HT1080 (cell line): ENCODE measurements at regions not wholly inside any gene's neighbourhood (a gene's known extent, or its start where the extent isn't known, plus 50 kb on each side); places are given as distances from the start of the nearest gene placed in this dataset.

Source experiments
- DNase-seq: peaks from one replicate; pipeline ENCODE4 v3.0.0-alpha.2; 2015; ENCODE audit warnings: low read depth

DNA sequence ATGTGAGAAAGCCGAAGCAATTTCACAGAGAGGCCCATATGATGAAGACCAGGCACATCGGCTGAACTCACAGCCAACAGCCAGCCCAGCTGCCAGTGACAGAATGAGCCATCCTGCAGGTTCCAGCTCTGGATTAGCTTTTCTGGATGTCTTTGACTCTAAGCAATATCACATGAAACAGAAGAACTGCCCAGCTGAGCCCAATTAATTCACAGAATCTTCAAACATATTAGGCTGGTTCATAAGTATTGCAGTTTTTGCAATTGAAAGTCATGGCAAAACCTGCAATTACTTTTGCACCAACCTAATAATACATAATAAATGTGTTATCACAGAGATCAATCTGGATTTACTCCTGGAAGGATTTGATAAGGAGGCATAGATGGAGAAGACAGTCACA is 299.9 kb downstream of the RAB28 start:
- DNase-seq = no peak

DNA sequence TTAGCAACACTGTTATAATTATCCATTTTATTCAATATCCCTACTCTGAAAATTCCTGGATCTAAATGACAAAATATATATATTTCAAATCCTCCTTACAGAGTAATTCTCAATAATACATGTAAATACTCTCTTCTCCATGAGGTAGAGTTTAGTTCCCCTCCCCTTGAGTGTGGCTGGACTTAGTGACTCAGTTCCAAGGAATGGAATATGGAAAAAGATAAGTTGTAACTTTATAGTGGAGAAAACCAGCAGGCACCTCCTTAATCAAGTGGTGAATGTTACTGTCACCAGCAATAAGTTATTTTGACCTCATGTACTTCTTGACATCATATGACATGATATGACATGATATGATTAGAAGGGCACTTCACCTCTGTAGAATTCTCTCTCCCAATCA is 302.0 kb downstream of the RAB28 start:
- DNase-seq = peak; percentile 27

DNA sequence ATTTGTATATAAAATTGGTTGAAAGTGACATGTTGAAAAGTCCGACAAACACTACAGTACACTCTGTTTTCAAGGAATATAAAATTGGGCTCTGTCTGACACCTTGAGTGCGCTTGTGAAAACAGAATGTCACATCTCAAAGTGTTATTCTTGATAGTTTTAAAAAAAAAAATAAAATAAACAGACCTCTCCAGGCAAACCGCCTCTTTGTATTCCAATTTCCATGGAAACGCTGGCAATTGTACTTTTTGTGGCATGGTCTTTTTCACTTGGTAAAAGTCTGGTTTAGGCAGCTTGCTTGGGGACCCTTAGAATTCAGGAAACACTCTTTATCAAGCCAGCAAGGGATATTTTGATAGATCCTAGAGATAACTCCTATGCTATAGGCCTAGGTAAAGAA is 302.5 kb downstream of the RAB28 start:
- no peak for DNase-seq

DNA sequence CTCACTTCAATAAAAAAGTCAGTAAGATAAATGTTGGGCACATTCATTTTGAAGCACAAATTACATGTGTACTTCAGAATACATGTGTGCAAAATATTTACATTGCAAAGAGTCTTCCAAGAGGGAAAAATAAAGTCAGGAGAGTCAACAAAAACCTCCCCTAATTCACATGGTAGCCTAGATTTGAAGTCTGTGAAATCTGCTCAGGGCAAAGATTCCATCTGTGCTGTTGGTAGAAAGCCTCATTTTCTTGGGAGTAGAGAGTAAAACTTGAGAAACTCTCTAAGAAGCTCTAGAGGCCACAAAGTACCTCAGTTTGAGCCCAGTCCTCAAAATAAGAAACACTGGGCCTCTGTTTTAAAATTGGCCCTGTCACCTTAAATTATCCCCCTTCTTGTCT is 303.4 kb downstream of the RAB28 start:
- no peak for DNase-seq

DNA sequence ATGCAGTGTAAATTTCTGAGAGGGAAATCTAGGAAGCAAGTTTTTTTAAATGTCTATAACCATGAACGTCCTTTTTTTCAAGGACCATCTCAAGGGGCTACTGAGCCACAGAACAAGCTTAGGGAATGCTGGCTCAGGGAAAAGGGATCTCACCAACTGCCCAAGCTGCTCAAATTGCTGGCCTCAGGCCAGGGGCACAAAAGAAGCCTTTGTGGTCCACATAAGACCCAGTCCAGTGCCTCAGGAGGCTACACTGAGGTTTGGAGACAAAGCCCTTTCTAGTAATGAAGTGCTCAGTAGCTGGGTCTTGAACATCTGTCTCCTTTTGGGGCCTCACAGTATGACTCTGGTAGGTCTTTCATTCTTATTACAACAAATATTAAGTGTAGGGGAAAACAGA is 305.5 kb downstream of the RAB28 start:
- no peak for DNase-seq

DNA sequence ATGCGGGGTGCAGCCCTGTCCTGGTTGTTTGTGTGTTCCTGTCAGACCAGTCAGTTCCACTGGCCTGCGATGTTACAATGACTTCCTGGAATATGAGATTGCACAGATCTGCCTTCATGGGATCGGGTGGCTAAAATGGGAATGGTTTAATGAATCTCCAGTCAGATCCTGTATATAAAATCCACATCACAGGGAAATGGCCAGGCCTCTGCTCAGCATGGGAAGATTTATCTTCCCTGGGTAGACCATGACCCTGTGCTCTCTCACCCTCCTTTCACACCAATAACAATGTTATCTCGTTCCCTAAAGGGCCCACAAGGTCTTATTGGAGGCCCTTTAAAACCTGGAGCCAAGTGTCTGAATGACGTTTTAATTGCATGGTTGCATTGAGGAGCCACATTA is 307.4 kb downstream of the RAB28 start:
- DNase-seq = no peak

DNA sequence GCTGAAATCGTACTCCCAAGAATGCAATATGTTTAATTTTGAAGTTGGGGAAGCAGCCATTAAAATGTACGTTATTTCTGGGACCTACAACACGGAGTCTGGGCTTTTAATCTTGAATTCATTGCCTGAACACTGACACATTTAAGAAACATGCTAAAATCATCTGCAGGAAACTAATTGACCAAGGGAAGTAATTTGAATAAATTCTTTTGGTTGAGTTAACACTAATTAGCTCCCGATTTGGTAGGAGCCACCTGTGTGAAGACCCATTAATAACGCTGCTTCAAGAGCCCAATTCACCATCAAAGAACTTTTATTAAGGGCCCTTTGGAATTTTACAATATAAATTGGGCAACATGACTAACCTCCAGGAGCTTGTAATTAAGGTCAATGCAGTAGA is 309.2 kb downstream of the RAB28 start:
- no peak for DNase-seq

DNA sequence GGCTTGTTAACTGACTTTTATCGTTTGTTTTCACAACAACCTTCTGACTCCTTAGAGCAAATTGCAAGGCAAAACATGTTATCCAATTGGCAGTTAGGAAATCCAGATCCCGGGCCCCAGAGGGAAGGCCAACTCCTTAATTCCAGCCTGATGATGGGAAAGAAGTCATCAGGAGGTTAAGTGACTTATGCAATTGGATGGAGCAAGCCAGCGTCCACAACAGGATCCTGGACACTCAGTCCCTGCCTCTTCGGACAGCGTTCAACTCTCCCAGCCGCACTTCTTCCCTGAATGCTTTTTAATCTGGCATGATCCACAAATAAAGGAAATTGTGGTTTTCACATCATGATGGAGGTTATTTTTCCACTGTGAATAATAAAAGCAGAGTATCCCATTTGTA is 310.1 kb downstream of the RAB28 start:
- DNase-seq = no peak

DNA sequence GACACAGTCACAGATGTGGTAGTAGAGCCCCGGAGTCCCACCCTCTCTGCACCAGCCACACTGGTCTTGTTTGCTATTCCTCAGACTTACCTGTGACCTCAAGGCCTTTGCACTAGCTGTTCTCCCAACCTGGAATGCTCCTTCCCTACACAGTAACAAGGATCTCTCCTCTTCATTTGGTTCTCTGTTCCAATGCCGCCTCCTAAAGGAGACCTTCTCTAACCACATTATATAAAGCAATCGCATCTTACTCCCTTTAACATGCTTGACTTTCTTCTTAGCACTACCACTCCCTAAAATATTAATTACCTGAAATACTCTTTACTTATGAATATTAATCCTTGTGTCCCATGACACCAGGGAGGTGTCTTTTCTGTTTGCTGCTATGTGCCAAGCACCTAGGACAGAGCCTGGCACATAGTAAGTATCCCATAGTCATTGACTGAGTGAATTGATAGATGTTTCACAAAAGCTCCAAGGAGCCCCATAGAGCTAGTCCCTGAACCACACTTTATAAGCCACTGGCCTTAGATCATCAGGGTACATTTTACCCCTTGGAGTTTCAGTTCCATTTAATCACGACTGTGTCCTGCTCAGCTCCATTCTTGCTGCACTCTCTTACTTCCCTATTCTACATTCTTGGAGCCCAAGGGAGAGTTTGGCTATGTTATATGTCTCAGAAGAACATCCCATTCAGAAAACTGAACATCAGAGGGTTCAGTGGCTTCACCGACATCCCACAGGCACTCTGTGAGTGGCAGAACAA is 312.7 kb downstream of the RAB28 start:
- DNase-seq = no peak

DNA sequence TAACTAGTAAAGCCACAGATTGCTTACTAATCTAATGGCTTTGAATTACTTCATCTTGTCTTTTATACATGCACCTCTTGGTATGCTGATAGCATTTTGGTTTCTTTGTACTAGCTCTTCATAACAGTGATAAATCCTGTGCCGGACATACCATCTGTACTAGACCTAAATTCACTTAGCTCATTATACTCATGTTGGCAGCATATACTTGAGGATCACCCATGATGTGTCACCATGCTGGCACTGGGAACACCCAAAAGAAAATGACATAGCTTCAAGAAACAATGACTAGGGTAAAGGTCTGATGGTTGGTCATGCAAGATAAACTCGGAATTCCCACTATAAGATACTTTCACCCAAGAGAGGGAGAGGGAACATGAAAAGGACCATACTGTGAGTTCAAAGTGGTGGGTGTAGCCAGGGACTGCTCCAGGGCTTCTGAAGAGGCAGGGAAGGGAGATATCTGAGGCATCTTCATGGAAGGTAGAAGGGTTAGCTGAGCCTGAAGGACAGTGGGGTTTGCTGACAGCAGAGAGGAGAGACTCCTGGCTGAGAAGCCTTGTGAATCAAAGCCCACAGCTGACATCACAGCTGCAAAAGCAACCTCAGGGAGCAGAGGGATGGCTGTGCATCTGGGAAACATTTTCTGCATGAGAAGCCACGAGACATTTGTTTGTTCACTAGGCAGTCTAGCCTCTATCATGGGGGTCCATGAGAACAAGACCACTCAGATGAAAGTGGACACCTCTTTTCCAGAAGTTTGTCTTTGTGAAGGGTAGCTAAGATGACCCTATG is 314.2 kb downstream of the RAB28 start:
- DNase-seq = no peak

DNA sequence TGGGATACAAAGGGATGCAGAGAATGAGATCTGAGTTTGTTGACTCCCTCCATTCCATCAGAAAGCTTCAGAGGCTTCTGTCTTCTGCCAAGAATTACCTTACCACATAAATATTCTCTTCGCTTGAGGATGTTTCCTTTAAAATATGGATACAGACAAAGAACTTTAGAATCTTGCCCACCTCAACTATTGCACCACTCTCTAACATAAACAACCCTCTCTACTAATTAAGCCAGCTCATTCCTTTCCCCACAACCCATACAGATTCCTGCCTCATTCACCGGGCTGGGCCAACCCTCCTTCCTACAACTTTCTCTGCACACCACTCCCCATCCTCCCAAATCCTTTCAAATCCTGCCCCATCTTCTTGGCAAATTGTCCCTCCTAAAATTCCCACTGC is 315.8 kb downstream of the RAB28 start:
- DNase-seq = no peak

DNA sequence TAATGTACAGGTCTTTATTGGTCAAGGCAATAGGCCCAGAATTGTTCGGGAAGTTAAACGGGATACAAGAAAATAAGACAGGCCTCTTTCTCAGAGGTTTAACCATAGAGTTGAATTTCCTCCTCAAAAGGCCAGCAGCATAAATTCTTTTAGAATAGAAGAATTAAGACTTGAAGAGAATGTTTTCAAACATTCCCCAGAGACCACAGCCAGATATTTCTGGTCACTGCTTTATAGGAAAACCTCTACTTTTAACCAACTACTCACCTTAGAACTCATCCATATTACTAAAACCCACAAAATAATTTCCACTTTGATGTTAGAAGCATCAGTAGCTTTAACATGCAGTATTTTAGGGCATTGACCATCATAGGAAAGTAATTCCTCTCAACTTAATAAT is 317.9 kb downstream of the RAB28 start:
- DNase-seq = no peak

DNA sequence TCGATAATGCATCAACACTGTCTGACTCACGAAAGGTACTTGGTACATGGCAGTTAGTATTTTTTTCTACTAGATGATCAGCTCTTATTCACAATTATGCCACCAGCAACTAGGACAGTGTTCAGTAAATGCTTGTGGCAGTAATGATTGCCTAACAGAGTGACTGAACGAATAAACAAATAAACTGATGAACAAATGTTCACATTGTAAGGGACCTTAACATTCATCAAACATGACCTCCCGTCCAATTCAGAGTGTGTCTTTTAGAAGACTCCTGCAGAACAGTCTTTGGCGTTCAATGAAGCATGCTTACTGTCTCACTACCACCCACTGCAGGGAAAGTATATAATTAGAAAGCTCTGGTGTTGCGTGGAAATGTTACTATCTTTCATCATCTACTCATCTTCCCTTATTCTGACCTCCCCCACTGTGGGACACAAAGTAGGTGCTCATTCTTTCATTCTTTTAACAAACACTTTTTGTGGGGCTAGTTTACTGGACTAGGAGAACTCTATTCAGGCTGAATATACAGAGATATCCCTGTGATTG is 319.3 kb downstream of the RAB28 start:
- DNase-seq = no peak

DNA sequence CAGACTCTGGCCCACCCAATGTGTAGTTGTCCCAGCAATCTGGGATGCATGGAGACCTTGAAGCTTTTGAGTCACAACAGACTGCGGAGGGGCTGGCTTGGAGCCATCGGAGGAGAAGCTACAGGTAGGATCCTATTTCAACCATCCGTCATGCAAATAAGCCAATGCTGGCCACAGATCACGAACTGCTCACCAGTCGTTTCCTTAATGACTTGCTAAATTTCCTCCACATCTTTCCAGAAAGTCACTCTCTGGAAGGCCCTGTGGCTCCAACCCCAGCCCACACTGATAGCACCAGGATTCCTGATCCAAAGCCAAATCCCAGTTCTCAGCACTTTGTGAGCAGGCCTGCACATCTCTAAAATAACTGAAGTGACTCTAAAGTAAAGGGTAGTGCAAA is 321.3 kb downstream of the RAB28 start:
- DNase-seq = peak; percentile 62

DNA sequence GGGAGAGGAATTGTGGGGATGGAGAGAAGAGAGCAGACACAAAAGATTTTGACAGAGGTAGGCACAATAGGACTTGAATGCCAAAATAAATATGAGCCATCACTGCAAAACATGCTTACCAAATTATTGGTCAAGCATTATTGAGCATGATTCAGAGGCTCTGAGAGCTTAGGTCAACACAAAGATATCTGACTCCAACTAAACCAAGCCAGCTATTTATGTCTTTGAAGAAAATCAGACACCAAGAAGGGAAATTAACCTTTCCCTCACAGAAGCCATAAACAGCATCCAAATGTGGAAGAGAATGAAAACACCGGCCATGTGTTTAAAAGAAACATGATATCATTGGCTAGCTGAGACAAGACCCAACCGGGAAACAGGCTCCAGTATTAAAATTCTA is 323.2 kb downstream of the RAB28 start:
- DNase-seq = peak; percentile 71

DNA sequence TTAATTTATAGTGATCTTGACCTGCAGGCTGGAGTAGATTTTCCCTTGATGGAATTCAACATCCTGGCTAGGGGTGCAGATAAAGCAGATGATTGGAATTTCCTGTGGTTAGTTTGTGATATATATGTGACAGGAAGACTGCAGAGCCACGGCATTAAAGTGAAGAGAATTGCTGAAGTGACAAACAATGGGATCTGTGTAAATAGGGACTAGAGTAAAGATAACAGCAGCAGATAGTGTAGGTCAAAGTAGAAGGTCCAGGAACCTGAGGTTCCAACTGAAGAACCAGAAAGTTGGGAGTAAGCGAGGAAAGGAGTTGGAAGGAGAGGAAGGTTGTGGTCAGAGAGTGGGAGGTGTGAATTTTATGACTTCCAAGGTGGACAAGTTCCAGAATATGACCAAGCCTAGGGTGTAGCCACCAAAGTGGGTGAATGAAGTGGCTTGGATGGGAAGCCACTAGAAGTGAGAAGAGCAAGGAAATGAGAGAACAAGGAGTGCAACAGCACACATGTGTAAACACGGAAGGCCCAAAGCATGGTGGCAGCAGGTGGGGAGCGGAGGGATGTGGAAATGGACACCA is 325.0 kb downstream of the RAB28 start:
- DNase-seq = peak; percentile 53

DNA sequence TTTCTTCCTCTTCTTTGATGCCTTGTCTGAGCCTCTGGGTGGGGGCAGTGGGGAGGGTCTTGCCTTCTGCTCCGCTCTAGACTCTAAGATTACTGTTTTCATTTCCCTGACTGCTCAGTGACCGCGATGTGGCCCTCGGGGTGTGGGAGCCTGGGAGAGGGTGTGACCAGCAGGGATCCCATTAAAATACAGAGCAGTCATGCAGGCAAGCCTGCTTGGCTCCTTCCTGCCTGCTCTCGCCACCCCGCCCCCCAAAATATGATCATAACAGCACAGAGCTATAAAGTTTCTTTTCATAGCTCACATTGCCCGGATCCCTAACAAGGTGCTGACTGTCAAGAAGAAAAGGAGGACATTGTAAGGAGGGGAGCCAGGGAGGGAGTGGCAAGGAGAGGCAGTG is 332.9 kb downstream of the RAB28 start:
- DNase-seq = no peak

DNA sequence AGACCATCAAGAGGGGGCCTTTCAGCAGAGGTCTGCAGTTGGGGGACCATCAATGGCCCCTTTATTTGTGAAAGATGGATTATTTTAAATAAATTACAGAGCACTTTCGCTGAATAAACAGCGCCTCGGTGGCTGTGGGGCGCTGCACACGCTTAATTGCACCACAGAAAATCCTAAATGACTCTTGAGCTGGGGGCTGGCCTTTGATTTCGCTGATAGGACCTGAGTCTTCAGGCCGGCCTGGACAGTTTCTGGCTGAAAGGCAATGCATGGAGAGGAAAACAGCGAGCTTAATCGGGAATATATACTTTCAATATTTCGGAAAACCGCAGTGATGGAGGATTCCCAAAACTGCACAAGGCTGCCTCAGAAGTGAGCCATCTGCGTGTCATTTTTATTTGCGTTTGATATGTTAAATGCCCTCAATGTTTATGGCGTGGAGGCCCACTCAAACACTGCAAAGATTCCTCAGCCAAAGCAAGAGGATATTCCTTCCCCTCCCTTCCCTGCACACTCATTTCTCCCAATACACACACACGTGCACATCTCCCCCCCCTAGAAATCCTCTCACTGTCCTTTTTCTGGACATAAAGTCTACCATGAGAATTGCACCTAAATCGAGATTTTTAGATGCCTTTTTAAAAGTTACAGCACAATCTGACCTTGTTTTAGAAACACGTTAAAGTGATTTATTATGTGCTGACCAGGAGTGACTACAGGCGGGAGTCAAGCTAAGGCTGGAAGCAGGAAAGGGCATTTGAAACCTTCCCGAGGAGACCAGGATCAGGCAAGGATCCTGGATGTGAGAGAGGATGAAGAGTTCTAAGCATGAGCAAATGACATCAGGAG is 340.7 kb downstream of the RAB28 start:
- DNase-seq = no peak

DNA sequence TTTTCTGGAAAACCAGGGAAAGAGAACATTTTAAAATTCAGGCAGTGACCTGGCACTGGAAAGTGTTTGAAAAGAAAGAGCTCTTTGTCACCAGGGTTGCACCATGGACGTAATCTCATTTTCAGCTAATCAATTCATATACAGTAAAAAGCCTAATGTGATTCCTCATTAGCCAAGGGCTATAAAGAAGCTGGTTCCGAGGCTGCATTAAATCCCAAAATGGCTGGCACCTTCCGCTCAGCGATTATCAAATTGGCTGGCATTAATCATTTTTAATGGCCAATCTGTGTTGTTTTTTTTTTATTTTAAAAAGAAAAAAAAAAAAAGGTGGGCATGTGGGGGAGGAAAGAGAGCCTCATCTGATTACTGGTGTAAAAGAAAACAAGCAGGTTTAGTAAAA is 341.4 kb downstream of the RAB28 start:
- no peak for DNase-seq

DNA sequence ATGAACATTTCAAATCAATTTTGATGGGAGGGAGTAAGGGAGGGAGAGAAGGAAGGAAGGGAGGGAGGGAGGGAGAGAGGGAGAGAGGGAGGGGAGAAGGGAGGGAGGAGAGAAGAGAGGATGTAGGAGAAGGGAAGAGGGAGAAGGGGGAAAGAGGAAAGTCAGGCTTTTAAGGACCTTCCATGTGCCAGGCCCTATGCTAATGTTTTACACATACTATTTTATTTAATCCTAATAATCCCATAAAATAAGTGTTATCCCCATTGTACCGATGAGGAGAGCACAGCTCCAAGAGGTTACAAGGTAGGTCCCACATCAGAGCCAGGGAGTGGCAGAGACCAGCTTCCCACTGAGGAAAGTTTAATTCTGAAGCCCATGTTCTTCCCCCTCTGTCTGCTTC is 341.9 kb downstream of the RAB28 start:
- DNase-seq = no peak

DNA sequence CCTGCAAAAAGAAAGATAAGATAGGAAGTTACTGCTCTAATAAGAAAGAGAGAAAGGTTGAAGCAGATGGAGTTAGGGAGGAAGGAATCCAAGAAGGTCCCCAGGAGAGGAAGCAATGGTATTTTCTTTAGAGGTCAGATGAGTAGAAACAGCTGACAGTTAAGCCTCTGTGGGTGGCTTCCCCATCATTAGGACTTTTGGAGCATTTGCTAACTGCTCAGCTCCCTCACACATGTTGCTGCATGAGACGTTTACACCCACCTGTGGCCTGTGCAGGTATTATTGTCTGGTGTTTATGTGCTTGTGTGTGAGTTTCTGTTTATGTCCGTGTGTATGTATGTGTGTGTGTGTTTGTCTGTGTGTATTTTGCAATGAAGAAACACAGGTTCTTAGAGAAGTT is 346.8 kb downstream of the RAB28 start:
- no peak for DNase-seq
